Thyroid gland (tissue), 4 donors: ENCODE measurements at regions not wholly inside any gene's neighbourhood (a gene's known extent, or its start where the extent isn't known, plus 50 kb on each side); places are given as distances from the start of the nearest gene placed in this dataset.
A peak's percentile ranks its signal among the peaks of the same experiment; 100 is the strongest.

Experiments used
- DNase-seq, 2 donors: peaks; one replicate each; pipeline ENCODE4 v3.0.0-alpha.2; 2019
- H3K27ac ChIP-seq, 3 donors: fragments of 200-600 bp; sonication (generic); 1 replicate in 2 of 3; 2 replicates in 1 of 3; pipeline ENCODE4 v1.5.1; 2016 to 2019; ENCODE audit warnings: mild to moderate bottlenecking in 1 of 3, moderate library complexity in 1 of 3
- H3K27me3 ChIP-seq: fragments of 200-600 bp; sonication (generic); one replicate; pipeline ENCODE4 v1.5.1; 2019
- H3K36me3 ChIP-seq, 2 donors: fragments of 200-600 bp; sonication (generic); one replicate each; pipeline ENCODE4 v1.5.1; 2016 to 2019
- H3K4me1 ChIP-seq, 2 donors: fragments of 200-600 bp; sonication (generic); one replicate each; pipeline ENCODE4 v1.5.1; 2017 to 2019
- H3K4me3 ChIP-seq, 3 donors: fragments of 200-600 bp; sonication (generic); replicated peaks in 1 of 3; 1 replicate in 2 of 3; 2 replicates in 1 of 3; pipeline ENCODE4 v1.5.1; 2016; ENCODE audit warnings: mild to moderate bottlenecking in 1 of 3
- H3K9me3 ChIP-seq: fragments of 200-600 bp; sonication (generic); one replicate; pipeline ENCODE4 v1.5.1; 2017
- POLR2A ChIP-seq, 2 donors: fragments of 450-650 bp; IDR thresholded peaks; one replicate each; pipeline ENCODE4 v1.6.1; 2017; ENCODE audit warnings: antibody characterized with exemption in 2 of 2, mild to moderate bottlenecking in 2 of 2, moderate library complexity in 1 of 2
- WGBS, 2 donors: methylation state at CpG; one replicate each; pipeline ENCODE4 v1.1.5; 2017; 5-methylcytosine and 5-hydroxymethylcytosine counted together
- intact Hi-C: fragments of 100-400 bp; cut with DNase I; formaldehyde crosslinking; loops from one replicate; pipeline ENCODE4 v1.15.1; 2023
- TF ChIP-seq, protein P1 (sequence below), 6 experiments: fragments of 200-600 bp in 3 of 6; fragments of 450-650 bp in 3 of 6; sonication (generic) in 3 of 6; IDR thresholded peaks; one replicate each; pipeline ENCODE4 v1.5.1; 2016 to 2019; ENCODE audit warnings: antibody characterized with exemption in 6 of 6, mild to moderate bottlenecking in 2 of 6, inconsistent platforms in 1 of 6, moderate library complexity in 1 of 6

DNA sequence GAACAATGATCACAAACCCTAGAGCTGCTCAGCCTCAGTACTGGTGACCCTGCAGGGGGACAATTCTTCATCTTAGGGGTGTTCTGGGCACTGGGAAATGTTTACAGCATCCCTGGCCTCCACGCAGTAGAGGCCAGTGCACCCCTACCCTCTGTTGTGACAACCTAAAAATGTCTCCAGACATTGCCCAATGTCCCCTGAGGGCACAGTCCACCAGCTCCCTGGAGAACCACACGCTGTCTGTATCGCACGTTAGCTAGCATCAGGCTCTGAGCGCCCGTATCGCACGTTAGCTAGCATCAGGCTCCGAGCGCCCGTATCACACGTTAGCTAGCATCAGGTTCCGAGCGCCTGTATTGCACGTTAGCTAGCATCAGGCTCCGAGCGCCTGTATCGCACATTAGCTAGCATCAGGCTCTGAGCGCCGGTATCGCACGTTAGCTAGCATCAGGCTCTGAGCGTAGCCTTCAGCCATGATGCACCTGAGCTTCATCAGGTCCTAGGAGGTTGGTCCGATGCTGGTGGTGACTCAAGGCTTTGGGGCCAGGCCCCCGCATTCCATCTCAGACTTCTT lies 111.1 kb upstream of the ANO1 start:
- 89 to 98% methylated on average over 11 to 23 of the region's 25 CpGs for WGBS, 2 donors
- no peaks in the 10 kb centered on the region for H3K36me3 ChIP-seq
- no peak overlapping the region for H3K27ac ChIP-seq
- intact Hi-C loops, result no loop called here
- H3K4me1 ChIP-seq, result no peaks in the 10 kb centered on the region
- DNase-seq, result no peak
- TF ChIP-seq POLR2A (IDR thresholded peaks at IDR 0.05), result no peak
- TF ChIP-seq, protein P1, sequence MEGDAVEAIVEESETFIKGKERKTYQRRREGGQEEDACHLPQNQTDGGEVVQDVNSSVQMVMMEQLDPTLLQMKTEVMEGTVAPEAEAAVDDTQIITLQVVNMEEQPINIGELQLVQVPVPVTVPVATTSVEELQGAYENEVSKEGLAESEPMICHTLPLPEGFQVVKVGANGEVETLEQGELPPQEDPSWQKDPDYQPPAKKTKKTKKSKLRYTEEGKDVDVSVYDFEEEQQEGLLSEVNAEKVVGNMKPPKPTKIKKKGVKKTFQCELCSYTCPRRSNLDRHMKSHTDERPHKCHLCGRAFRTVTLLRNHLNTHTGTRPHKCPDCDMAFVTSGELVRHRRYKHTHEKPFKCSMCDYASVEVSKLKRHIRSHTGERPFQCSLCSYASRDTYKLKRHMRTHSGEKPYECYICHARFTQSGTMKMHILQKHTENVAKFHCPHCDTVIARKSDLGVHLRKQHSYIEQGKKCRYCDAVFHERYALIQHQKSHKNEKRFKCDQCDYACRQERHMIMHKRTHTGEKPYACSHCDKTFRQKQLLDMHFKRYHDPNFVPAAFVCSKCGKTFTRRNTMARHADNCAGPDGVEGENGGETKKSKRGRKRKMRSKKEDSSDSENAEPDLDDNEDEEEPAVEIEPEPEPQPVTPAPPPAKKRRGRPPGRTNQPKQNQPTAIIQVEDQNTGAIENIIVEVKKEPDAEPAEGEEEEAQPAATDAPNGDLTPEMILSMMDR (IDR thresholded peaks at IDR 0.05), result no peak
- no peak overlapping the region for H3K4me3 ChIP-seq
- no peaks in the 10 kb centered on the region for H3K9me3 ChIP-seq
- H3K27me3 ChIP-seq, result no peaks in the 10 kb centered on the region

DNA sequence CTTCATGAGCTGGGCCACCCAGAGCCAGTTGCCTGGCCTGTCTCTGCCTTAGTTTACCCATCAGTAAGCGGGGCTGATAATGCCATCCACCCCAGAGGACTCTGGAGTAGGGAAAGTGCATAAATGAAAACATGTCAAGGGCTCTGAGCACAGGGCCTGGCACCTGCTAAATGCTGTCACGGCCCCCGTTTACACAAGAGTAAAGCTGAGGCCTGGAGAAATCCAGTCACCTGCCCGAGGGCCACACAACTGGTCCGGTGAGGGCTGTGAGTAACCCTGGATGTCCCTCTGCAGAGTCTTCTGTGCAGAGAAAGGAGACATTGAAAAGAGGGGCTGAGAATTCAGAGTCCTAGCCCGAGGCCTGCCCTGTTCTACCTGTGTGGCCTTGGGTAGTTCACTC lies 110.6 kb upstream of the ANO1 start:
- Histone ChIP-seq H3K4me1 (peaks cover 0 to 4% of the 10 kb centered on the region in 2 donors), H3K27ac (no peak overlapping the region), H3K27me3 (no peaks in the 10 kb centered on the region), H3K4me3 (no peak overlapping the region), H3K36me3 (no peaks in the 10 kb centered on the region), H3K9me3 (no peaks in the 10 kb centered on the region)
- DNase-seq, result no peak
- 89 to 92% methylated on average over 4 to 6 of the region's 6 CpGs for WGBS, 2 donors
- TF ChIP-seq, protein P1 (IDR thresholded peaks at IDR 0.05), result no peak
- TF ChIP-seq POLR2A (IDR thresholded peaks at IDR 0.05), result no peak
- intact Hi-C loops, result no loop called here

DNA sequence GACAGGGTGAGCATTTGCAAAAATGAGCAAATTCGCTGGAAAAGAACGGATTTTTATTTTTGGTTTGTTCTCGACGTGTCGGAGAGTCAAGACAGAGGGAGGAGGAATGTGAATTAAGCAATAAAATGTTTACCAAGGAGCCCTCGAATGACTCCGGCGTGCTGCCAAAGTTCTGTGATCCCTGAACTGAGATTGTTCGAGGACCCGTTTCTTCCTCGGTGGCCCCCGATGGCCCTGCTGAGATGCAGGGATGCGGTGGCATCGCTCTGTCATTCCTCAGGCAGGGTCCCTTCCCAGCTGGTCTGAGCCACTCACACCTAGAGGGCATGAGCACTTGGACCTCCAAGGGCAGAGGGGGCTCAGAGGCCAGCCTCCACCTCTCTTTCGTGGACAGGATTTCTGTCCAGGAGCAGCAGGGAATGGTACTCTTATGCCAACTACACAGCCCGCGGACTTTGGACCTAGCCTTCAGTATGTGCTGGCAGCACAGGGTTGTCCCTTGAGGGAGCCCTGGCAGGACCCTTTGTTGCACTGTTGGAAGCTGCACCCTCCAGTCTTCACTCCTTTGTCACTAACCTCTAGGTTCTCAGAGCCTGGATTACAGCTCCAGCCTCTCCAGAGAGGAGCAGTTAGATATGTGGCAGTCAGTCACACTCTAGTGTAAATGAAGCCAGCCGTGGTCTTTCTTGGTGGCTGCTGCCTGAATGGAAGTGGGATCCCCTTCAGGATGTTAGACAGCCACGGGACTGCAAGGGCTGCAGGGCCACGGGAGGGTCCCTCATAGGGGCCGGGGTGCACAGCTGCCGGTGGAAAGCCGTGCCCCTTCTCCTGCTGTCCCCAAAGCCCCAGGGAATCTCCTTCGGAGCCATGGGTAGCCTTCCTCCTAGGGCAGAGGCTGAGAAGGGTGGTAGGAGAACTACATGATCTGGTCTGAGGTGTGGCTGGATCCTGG lies 109.4 kb upstream of the ANO1 start:
- peak overlapping the region in 1 of 3 donors; percentile 33 for H3K27ac ChIP-seq
- intact Hi-C loops, result no loop called here
- no peak overlapping the region for H3K4me3 ChIP-seq
- no peaks in the 10 kb centered on the region for H3K36me3 ChIP-seq
- WGBS, 2 donors, result 58 to 68% methylated on average over 20 to 24 of the region's 24 CpGs
- DNase-seq, result peak; percentile 47 to 55
- H3K4me1 ChIP-seq, result peaks cover 0 to 12% of the 10 kb centered on the region in 2 donors
- TF ChIP-seq, protein P1 (IDR thresholded peaks at IDR 0.05), result no peak
- no peak for TF ChIP-seq POLR2A (IDR thresholded peaks at IDR 0.05)
- no peaks in the 10 kb centered on the region for H3K27me3 ChIP-seq
- H3K9me3 ChIP-seq, result no peaks in the 10 kb centered on the region

DNA sequence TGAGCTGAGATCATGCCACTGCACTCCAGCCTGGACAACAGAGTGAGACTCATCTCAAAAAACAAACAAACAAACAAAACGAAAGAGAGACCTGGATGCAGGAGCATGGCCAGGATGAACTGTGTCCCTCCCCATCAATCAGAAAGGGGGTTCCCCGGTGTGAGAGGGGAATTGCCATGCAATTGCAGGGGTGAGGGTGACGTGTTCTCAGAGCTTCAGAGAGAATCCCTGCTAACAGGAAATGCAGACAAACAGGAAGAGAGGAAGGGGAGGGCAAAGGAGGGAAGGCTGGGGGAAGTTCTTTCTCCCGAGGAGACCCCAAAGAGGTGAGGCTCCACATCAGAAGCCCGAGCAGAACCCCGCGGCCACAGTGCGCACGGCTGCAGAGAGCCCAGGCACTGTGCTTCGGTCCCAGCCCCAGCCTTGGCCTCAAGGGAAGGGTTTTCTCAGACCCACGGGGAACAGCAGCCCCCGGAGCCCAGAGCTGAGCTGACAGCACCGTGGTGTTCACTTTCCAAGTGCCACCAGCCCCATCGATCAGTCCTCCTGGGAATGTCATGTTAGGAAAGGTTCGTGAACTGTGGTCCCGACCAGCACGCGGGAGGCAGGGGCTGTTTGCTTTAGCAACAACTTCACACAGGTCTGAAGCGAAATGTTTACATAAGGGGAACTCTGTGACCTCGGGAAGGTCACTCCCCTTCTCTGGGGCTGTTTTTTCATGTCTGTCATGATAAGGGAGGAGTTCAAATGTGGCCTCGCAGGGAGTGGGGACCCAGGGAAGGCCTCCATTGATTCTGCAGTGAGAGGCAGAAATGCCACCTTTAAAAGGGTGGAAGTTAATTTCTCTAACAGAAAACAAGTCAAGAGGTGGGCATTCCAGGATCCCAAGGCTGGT lies 108.0 kb upstream of the ANO1 start:
- Histone ChIP-seq H3K27ac (no peak overlapping the region), H3K4me3 (no peak overlapping the region), H3K4me1 (peaks cover 0 to 12% of the 10 kb centered on the region in 2 donors), H3K36me3 (no peaks in the 10 kb centered on the region), H3K27me3 (no peaks in the 10 kb centered on the region), H3K9me3 (no peaks in the 10 kb centered on the region)
- DNase-seq, result no peak
- TF ChIP-seq, protein P1 (IDR thresholded peaks at IDR 0.05), result no peak
- WGBS, 2 donors, result 47 to 51% methylated on average over 18 to 21 of the region's 21 CpGs
- intact Hi-C loops, result no loop called here
